B cell (primary cell): ENCODE measurements at regions not wholly inside any gene's neighbourhood (a gene's known extent, or its start where the extent isn't known, plus 50 kb on each side); places are given as distances from the start of the nearest gene placed in this dataset.

ENCODE experiments used
- CTCF ChIP-seq: fragments of 200-600 bp; IDR thresholded peaks from one replicate; pipeline ENCODE4 v1.8.0; 2022; ENCODE audit warnings: antibody characterized with exemption, mild to moderate bottlenecking
- EZH2 ChIP-seq: IDR thresholded peaks from 2 replicates; pipeline ENCODE4 v1.6.1; 2012; ENCODE audit warnings: borderline replicate concordance, low read depth, mild to moderate bottlenecking, moderate library complexity, low read length; ENCODE audit not compliant: insufficient read depth, poor library complexity, severe bottlenecking

GRCh38 chr16:51818342-51818944, 667.4 kb upstream of the SALL1 start:
- TF ChIP-seq CTCF: no peak
- TF ChIP-seq EZH2: no peak
